Neural crest cell (in vitro differentiated cells): ENCODE measurements at regions not wholly inside any gene's neighbourhood (a gene's known extent, or its start where the extent isn't known, plus 50 kb on each side); places are given as distances from the start of the nearest gene placed in this dataset.

Source experiments
- DNase-seq: peaks from one replicate; pipeline ENCODE4 v3.0.0; 2021; ENCODE audit warnings: low read depth, mixed read lengths, low spot score
- H3K27ac Mint-ChIP-seq: one replicate; pipeline ENCODE4 v1.8.0; 2021; ENCODE audit warnings: mild to moderate bottlenecking, mixed read lengths; ENCODE audit not compliant: unreplicated experiment
- H3K27me3 Mint-ChIP-seq: 2 replicates; pipeline ENCODE4 v1.8.0; 2021; ENCODE audit warnings: low read depth, mild to moderate bottlenecking, mixed read lengths
- H3K36me3 Mint-ChIP-seq: 2 replicates; pipeline ENCODE4 v1.8.0; 2021; ENCODE audit warnings: low read depth, mild to moderate bottlenecking, mixed read lengths
- H3K4me1 Mint-ChIP-seq: 2 replicates; pipeline ENCODE4 v1.8.0; 2021; ENCODE audit warnings: mixed read lengths
- H3K4me3 Mint-ChIP-seq: one replicate; pipeline ENCODE4 v1.8.0; 2021; ENCODE audit warnings: mild to moderate bottlenecking, mixed read lengths
- H3K9me3 Mint-ChIP-seq: 2 replicates; pipeline ENCODE4 v1.8.0; 2021; ENCODE audit warnings: mixed read lengths
- CTCF ChIP-seq: fragments of 200-600 bp; sonication (generic); conservative IDR thresholded peaks from 2 replicates; pipeline ENCODE4 v1.5.0; 2021; ENCODE audit warnings: antibody characterized with exemption, mild to moderate bottlenecking

GRCh38 chr4:11271263-11271662 is 157.4 kb downstream of the HS3ST1 start:
- Mint-ChIP-seq H3K4me1 (peaks cover 8% of the 10 kb centered on the region), H3K27me3 (no peaks in the 10 kb centered on the region), H3K9me3 (peaks cover 9% of the 10 kb centered on the region), H3K4me3 (no peak overlapping the region), H3K36me3 (peaks cover 17% of the 10 kb centered on the region), H3K27ac (no peak overlapping the region)
- no peak for TF ChIP-seq CTCF
- DNase-seq, result no peak

GRCh38 chr4:11268149-11268548 is 160.5 kb downstream of the HS3ST1 start:
- Mint-ChIP-seq H3K9me3 (peaks cover 13% of the 10 kb centered on the region), H3K27ac (no peak overlapping the region), H3K27me3 (no peaks in the 10 kb centered on the region), H3K4me1 (peaks cover 10% of the 10 kb centered on the region), H3K4me3 (no peak overlapping the region), H3K36me3 (peaks cover 13% of the 10 kb centered on the region)
- DNase-seq, result no peak
- no peak for TF ChIP-seq CTCF

GRCh38 chr4:11264841-11265240 is 163.9 kb downstream of the HS3ST1 start:
- H3K9me3 Mint-ChIP-seq, result peaks cover 13% of the 10 kb centered on the region
- no peak overlapping the region for H3K4me3 Mint-ChIP-seq
- DNase-seq, result no peak
- TF ChIP-seq CTCF, result no peak
- H3K27ac Mint-ChIP-seq, result no peak overlapping the region
- peaks cover 4% of the 10 kb centered on the region for H3K4me1 Mint-ChIP-seq
- no peaks in the 10 kb centered on the region for H3K27me3 Mint-ChIP-seq
- H3K36me3 Mint-ChIP-seq, result peaks cover 15% of the 10 kb centered on the region

GRCh38 chr4:11264346-11264745 is 164.3 kb downstream of the HS3ST1 start:
- no peak for TF ChIP-seq CTCF
- H3K4me1 Mint-ChIP-seq, result peaks cover 4% of the 10 kb centered on the region
- no peak overlapping the region for H3K27ac Mint-ChIP-seq
- H3K4me3 Mint-ChIP-seq, result no peak overlapping the region
- no peaks in the 10 kb centered on the region for H3K27me3 Mint-ChIP-seq
- peaks cover 16% of the 10 kb centered on the region for H3K36me3 Mint-ChIP-seq
- DNase-seq, result no peak
- peaks cover 13% of the 10 kb centered on the region for H3K9me3 Mint-ChIP-seq

- Mint-ChIP-seq H3K36me3 (peaks cover 15% of the 10 kb centered on the region), H3K27ac (no peak overlapping the region)
Observed at GRCh38 chr4:11263208-11263607, 165.5 kb downstream of the HS3ST1 start.

More at GRCh38 chr4:11263208-11263607, 165.5 kb downstream of the HS3ST1 start:
- Mint-ChIP-seq H3K4me3 (no peak overlapping the region), H3K27me3 (no peaks in the 10 kb centered on the region), H3K4me1 (peaks cover 4% of the 10 kb centered on the region), H3K9me3 (peaks cover 11% of the 10 kb centered on the region)
- DNase-seq, result no peak
- TF ChIP-seq CTCF, result no peak
